NCI-H524 (cell line): ENCODE measurements at regions not wholly inside any gene's neighbourhood (a gene's known extent, or its start where the extent isn't known, plus 50 kb on each side); places are given as distances from the start of the nearest gene placed in this dataset.

Experiments used
- DNase-seq, 2 experiments: peaks; one replicate each; lab custom pipeline; 2025; lab: John Stamatoyannopoulos, UW

DNA sequence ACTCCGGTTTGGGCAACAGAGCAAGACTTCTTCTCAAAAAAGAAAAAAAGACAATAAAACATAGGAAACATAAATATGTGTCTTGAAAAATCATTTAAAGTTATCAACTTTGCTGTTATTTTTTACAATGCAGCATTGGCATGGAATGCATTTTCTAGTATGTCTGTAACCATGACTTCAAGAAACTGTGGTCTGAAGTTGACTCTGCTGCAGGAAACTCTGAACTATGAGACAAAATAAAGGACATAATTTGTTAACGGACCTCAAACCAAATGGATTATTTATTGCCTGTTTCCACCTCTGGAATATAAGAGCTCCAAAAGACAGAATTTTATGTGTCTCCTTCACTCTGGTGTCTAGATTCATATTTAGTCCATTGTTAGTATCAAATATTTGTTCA is 79.1 kb downstream of the TRIB2 start:
- DNase-seq: no peak

DNA sequence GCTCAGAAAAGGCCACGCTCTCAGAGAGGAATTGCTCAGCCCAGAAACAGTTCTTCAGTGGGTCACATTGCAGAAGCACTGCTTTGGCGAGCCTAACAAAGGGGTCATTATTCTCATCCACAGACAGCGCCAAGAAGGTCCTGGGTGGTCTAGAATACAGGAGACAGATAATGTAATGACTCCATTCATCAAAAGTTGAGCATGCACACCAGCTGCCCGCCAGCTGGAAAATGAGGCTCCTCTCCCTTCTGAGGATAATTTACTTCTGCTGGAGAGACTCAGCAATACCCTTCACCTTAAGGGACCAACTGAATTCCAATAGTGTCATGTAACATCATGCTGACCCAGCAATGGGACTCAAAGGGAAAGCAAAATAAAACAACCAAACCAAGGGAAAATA is 79.9 kb downstream of the TRIB2 start:
- no peak for DNase-seq

DNA sequence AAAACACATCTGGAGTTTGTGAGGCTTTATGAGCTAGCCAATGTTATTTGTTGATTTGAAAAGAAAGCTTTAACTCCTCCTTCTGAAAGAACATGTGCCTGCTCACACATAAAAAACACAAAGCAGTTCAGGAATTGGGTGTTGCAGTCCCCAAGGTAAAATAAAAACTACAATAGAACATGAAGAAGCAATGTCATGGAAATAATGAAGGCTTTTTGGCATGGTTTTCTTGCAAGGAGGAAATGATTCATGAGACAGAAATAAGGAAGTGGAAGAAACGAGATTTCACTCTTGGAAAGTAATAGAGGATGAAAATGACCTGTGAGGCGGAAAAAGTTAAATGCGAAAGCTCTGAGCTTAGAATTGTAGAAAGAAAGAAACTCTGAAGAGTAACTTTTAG is 81.1 kb downstream of the TRIB2 start:
- no peak for DNase-seq

DNA sequence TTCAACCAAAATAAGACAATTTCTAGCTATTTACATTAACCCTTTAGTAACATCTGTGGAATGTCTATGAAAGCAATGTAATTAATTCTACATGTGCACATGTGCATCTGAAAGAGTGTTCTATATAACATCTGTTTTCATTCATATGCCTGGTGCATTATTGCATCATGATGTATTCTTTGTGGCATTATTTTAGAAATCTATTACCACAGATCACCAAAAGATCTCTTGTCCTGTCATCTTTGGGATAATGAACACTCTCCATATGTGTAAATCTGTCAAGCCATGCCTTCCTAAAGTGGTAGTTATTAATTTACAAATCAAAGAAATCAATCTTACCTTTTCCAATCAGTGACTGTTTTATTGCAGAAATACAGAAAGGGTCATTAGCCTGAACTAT is 86.9 kb downstream of the TRIB2 start:
- no peak for DNase-seq

DNA sequence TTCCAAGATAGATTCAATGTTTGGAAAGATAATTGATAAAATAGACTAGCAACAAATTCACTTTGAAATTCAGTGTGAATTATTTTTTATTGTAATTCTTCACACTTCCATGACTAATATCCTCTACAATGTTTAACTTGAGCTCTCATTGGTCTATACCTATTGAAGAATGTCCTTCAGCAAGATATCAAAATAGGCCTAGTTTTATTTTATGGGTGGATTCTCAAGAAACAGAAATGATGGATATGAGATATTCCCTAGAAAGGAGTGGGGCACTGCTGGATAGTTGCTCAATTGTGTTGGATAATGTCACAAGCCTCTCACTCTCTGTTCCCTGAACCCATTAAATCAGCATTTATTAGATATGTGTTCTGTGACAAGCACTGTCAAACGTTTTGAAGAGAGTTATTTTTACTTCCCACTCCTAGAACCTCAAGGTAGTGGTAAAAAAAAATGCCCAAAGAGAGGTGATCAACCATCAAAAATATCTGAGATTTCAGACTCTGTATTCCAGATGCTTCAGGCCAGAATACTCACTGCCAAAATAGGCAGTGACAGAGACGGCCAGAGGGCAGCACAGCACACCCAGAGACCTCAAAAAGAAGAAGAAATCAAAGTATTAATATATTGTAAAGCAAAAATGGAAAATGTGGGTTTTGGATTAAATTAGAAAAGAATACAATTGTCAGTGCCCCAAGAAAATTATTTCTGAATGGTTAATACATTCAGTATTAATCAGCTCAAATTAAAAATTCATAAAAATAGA is 87.5 kb downstream of the TRIB2 start:
- no peak for DNase-seq

DNA sequence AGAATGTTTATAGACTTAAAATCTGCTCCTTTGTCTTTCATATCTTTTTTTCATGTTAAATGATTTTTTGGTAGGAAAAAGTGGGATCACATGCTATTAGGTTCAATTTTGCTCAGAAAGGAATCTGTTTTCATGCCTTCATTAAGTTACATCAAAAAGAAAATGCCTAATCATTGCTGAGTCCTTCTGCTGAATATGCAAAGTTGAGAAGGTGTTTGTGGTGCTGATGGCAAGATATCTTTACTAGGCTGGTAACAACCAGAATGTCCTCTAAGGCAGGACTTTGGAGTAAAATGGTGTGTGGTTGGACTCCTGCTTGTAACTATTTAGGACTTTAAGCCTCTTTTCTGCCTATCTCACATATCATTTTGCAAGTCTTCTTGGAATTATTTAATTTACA is 88.3 kb downstream of the TRIB2 start:
- no peak for DNase-seq

DNA sequence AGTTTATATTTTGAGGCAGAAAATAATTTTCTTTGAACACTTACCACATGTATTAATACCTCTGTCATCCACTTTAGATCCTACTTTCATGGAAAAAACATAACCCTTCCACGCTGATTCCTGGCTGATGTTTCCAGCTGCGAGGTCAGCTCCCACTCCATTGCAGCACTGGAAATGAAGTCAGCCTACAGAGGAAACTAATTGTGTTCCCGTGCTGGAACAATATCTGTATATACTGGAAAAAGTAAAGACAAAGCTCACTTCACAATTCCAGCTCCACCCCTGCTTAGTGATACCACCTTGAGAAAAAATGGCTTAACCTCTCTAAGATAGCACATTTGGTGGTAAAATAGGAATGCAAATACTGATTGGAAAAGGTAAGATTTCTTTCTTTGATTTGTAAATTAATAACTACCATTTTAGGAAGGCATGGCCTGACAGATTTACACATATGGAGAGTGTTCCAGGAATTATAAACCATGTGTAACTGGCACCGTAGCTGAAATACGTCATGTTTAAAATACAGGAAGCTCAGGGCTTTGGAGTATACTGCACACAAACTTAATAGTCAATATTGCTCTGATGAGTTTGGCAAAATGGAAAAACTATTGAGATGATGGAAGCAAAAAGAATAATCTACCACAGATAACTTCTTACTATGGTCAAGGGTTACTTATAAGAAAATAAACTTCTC is 90.0 kb downstream of the TRIB2 start:
- DNase-seq: no peak

DNA sequence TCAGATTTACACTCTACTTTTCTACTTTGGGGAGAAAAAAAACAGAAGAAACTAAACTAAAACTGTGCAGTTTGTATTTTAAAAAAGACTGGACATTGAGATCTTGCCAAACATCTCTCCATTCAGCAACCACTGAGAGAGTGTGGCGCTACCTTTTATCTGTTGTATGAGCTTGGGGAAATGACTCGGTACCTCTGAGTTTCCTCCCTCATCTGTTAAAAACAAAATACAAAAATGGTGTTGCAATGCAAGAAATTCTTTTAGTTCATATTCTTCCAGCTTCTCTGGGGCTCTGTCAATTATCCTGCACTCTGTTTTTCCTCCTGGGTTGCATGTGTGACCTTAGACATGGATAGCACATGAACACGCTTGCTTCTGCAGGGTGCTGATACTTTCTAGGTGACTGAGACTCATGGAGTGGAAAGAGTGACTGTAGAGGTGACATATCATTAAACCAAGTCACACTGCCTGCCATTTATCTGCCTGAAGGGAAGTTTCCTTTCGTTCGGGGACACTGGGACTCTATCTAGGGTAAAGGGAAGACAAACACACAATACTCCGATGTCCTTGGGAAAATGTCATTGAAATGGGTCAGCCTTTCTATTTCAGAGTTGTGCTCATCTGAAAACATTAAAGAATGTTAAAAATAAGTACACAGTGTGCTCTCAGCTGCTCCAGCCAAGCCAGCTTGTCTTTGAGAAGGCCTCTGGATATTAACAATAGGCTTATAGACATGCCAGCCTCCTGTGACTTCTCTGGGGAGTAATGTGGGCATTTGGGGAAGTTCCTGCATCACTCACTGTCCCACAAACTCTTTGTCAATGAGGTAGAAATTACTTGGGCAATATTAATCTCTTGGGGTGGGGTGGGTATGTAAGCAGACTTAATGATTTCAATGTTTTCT is 91.4 kb downstream of the TRIB2 start:
- no peak for DNase-seq

DNA sequence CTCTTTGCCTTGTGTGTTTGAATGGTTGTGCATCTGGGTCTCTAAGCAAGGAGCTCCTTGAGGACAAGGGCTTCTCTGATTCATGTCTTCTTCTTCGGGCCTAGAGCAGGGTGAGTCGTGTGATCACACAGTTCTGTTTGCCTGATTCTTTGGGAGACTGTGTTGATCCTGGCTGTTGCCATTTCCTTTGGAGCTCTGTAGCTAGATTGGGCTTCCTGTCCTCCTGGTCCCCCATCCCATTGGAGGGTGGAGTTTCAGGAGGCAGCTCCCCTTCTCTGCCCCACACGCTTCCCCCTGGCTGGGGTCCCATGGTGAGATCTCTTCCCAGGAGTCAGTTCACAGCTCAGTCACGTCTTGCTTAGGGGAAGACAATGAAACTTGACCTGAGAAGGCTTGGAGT is 92.8 kb downstream of the TRIB2 start:
- no peak for DNase-seq

DNA sequence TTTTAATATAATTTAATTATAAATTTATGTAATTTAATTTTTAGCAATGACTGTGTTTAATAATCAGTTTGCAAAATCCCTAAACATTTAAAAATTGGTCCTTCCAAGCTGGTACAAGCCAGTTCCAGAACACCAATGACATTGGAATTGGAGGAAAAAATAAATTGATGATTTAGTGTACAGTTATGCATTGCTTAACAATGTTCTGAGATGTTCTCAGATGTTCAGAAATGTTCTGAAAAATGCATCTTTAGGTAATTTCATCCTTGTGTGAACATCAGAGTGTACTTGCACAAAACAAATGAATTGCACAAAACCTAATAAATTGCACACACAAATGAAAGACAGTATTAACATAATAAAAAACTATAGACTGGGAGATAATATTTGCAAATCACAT is 95.2 kb downstream of the TRIB2 start:
- DNase-seq: no peak

DNA sequence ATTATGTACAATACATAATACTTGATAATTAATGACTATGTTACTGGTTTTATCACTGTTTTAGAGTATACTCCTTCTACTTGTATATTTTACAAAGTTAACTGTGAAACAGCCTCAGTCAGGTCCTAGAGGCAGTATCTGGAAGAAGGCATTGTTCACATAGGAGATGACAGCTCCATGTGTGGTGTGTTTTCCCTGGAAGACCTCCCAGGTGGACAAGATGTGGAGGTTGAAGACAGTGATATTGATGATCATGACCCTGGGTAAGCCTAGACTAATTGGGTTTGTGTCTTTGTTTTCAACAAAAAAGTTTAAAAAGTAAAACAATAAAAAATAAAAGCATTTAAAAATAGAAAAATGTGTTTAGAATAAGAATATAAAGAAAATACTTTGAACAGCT is 96.4 kb downstream of the TRIB2 start:
- no peak for DNase-seq

DNA sequence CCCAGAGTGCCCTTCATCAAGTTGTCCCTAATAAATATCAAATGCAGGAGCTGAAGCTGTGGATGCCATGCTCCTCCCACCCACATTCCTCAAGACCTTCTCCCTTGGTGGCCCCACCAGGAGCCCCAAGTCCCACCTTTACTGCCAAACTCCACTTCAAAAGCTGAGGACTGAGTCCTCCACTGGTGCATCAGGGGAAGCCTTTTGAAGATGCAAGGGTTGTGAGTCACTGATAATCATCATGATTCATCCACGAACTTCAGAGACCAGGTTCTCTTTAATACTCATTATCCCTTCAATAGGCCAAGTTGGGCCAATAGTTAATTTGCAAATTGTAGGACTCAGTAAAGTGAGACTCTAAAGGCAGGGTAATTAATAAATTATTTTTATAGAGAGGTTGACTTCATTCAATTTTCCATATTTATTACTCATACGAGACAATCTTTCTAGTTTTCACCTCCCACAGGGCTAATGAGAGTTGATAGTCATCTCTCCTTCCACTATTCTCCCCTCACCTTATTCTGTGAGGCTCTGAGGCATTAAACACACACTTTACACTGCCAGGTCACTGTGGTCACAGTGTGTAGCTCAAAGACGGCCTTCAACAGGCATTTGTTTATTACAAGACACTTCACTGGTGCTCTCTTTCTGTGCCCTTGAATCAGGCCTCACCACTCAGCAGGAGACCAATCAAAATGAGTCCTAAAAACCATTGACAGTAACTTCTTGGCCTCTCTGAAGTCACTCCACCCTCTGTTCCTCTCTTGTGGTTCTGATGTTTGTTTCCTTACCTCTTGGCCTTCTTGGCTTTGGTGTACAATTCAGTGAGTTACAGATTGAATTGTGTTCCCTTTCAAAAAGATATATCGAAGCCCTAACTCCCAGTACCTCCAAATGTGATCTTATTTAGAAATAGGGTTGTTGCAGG is 99.9 kb downstream of the TRIB2 start:
- no peak for DNase-seq

DNA sequence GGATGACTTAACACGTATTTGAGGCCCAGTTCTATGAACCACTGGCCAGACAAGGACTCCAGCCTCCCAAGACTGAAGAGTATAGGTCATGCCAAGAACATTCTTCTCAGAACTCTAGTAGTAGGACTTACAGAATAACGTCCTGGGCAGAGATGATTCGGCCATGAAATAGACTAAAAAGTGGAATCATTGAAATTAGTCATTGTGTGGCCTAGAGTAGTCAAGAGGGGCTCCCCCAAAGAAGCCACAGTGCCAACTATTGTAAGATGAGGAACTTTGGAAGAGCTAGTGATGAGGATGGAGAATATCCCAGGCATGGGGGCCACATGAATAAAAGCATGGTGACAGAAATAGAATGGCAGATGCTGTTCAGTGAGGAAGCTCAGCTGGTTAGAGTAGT is 101.1 kb downstream of the TRIB2 start:
- no peak for DNase-seq

DNA sequence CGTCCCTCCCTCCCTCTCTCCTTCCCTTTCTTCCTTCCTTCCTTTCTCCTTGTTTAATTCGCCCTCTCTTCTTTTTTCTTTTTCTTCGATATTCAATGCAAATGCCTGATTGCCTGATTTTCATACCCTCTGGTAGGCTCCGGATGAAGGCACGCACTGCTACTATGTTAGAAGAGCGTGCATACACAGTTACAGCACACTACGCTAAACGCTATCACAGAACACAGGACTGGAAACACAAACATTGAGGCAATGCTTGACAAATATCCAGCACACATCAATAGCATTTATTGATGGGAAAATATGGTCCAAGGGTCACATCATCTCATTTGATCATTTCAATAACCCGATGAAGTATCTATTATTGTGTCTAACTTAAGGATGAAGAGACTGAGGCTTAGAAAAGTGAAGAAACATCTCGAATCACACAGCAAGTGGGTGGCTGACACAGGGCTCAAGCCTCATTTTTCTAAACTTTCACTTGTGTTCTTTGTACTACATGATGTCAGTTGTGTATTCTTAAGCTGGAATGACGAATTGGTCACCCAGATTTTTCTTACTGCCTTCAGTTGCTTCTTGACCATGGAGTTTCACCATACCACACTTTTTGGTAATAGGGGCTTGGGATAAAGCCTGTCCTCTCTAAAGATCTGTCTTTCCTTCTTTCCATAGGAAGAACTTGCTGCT is 101.8 kb downstream of the TRIB2 start:
- DNase-seq: no peak

DNA sequence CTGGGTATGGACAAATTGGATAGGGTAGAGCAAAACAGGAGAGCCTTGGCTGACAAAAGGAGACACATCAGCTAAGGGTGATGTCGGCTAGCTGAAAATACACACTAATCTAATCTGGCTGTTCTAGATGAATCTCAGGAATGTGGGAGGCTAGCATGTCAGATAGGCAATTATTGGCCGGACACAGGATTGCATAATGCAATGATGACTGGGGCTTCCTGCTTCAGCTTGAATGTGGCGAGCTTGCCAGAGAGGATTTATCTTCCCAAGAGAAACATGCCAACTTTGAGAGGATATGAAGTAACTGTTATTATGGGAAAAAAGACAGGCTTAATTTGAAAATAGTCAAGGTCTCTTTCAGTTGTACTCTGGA is 102.4 kb downstream of the TRIB2 start:
- no peak for DNase-seq

DNA sequence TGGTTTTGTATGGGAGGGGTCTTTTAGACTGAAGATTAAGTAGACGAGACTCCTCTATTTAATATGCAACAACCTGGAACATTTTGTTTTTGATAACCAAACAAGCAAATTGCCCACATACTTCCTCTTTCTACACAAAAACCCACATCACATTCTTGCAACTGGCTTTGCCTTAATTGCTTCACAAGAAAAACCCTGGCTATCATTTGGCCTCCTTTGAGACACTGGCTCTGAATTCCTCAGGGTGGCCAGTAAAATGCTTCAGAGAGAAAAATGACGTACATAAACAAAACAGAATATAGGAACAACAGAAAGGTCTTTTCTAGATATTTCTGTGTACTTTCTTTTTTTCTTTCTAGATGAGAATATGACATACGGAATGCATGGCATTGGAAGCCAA is 103.0 kb downstream of the TRIB2 start:
- DNase-seq: no peak

DNA sequence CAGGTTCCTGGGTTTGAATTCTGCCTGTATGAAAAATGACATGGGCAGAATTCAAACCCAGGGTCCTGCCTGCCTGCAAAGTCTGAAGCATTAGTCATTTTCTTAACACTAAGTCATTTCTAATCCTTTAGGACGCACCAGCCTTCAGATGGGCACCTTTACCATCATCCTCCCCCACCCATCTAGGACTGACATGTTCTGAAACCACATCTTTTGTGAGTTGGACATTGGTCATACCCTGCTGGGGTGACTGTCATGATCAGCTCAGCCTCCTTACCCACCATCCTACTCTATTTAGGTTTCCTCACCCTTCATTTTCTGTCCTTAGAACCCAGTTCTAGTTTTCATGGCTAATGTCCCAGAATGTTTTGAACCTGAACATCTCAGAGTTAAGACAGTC is 104.9 kb downstream of the TRIB2 start:
- no peak for DNase-seq

DNA sequence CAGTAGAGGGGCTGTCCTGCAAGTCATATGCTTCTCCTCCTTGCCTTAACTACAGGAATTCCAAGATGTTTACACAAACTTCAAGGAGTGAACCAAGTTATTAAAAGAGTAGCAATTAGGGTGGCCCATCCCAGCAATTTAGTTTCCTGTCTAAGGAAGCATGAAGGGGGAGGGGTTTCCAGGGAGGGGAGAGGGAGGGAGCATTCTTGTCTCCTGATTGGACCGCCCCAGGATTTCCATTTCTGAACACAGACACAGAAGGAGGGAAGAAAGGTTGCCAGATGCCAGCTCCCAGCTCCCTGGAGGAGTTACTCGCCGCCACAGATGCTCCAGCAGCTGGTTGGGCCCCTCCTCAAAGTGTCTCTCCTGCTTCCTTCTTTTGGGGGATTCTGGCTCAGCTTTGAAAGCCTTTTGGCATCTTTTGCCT is 107.6 kb downstream of the TRIB2 start:
- peak; percentile 97 to 98 for DNase-seq

DNA sequence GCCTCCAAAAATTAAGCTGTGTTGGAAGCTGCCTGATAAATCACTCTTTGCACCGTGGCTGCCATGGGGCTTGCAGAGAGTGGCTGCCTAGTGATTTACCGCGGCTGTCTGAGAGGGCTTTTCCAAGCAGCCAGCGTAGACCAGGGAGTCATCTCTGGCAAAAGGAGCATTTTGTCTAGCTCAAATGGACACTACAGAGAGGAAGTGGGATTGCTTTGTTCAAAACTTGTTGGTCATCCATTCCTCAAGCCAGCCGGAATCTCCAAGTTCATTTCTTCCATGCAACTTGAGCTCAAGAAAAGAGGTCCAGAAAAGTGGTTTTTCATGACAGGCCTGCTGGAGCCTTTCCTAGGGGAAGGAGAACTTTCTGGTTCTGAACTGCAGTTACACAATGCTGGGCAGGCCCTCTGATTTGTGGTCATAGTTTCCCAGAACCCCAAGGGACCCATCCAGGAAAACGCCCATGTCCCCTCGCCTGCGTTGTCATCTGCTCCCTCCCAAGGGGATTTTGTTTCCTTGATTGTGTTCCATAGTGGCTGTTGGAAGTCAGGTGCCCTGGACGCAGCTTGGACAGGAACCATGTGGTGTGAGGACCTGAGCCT is 108.1 kb downstream of the TRIB2 start:
- DNase-seq: peak; percentile 8 to 39

DNA sequence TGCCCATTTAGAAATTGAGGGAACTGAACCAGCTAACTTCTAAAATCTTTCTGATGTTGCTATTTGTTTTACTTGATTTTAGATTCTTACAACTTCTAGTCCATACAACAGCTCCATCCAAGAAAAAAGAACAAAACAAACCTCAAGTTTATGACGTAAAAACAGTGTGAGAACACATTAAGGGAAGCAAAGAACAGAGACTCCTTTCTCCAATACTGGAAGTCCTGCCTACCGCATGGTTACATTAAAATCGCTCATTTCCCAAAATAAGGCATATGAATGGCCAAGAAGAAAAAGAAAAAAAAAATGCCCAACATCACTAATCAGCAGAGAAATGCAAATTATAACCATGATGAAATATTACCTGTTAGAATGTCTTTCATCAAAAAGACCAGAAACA is 110.0 kb downstream of the TRIB2 start:
- DNase-seq: no peak

DNA sequence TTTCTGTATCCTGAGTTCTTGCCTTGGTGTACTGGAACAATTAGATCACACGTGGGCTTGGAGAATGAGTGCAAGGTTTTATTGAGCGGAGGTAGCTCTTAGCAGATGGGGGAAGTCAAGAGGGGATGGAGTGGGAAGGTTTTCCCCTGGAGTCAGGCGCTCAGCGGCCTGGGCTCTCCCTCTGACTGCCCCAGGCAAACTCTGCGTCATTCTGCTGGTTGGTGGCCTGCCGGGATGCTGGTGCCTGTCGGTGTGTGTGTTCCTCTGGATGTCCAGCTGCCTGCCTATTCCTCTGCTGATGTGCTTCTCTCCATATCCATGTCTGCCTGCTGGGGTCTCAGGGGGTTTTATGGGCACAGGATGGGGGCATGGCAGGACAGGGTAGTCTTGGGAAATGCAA is 111.0 kb downstream of the TRIB2 start:
- DNase-seq: peak in 1 of 2 experiments; percentile 48
